HUDEP-2 (cell line): ENCODE measurements at regions not wholly inside any gene's neighbourhood (a gene's known extent, or its start where the extent isn't known, plus 50 kb on each side); places are given as distances from the start of the nearest gene placed in this dataset.

Experiments used
- DNase-seq, 76 experiments: peaks; one replicate each; lab custom pipeline; 2025; ENCODE audit not compliant: unreplicated experiment in 76 of 76; lab: John Stamatoyannopoulos, UW

GRCh38 chr3:43892526-43892925 is 201.8 kb downstream of the ABHD5 start:
- DNase-seq = no peak

- no peak for DNase-seq
These were observed 203.0 kb downstream of the ABHD5 start for GRCh38 chr3:43893727-43894126.

- peak in 1 of 76 experiments; percentile 5 for DNase-seq
These were observed 203.7 kb downstream of the ABHD5 start for GRCh38 chr3:43894176-43895049.

GRCh38 chr3:43895573-43895972 is 204.8 kb downstream of the ABHD5 start:
- no peak for DNase-seq

GRCh38 chr3:43902415-43902814 is 211.7 kb downstream of the ABHD5 start:
- DNase-seq = no peak

- DNase-seq = no peak
These were observed 214.4 kb downstream of the ABHD5 start for GRCh38 chr3:43905157-43905556.

- DNase-seq = no peak
These were observed 216.2 kb downstream of the ABHD5 start for GRCh38 chr3:43906849-43907507.

GRCh38 chr3:43907508-43907858 is 216.7 kb downstream of the ABHD5 start:
- DNase-seq = no peak

- DNase-seq = no peak
These were observed 217.7 kb downstream of the ABHD5 start for GRCh38 chr3:43908456-43908855.

GRCh38 chr3:43909149-43909548 is 218.4 kb downstream of the ABHD5 start:
- no peak for DNase-seq

- DNase-seq = no peak
These were observed 220.0 kb downstream of the ABHD5 start for GRCh38 chr3:43910750-43911149.

- DNase-seq = no peak
These were observed 222.6 kb downstream of the ABHD5 start for GRCh38 chr3:43913036-43913948.

- no peak for DNase-seq
These were observed 223.5 kb downstream of the ABHD5 start for GRCh38 chr3:43914269-43914668.

GRCh38 chr3:43915546-43915945 is 224.8 kb downstream of the ABHD5 start:
- no peak for DNase-seq

GRCh38 chr3:43917361-43917760 is 226.6 kb downstream of the ABHD5 start:
- DNase-seq = no peak

- DNase-seq = no peak
These were observed 228.3 kb downstream of the ABHD5 start for GRCh38 chr3:43919029-43919428.

- DNase-seq = no peak
These were observed 230.4 kb downstream of the ABHD5 start for GRCh38 chr3:43921056-43921648.

GRCh38 chr3:43922374-43922773 is 231.6 kb downstream of the ABHD5 start:
- no peak for DNase-seq

GRCh38 chr3:43923104-43923882 is 232.6 kb downstream of the ABHD5 start:
- no peak for DNase-seq

- no peak for DNase-seq
These were observed 235.3 kb downstream of the ABHD5 start for GRCh38 chr3:43926055-43926454.
